SK-N-SH (cell line): ENCODE measurements at regions not wholly inside any gene's neighbourhood (a gene's known extent, or its start where the extent isn't known, plus 50 kb on each side); places are given as distances from the start of the nearest gene placed in this dataset.

Experiments
- CTCF ChIA-PET: fragments of 300-600, 350-600 bp; formaldehyde crosslinking; extraction: SDS; loops from one replicate; lab custom pipeline; 2021; lab: Yijun Ruan, JAX
- POLR2A ChIA-PET: fragments of 350-600 bp; sonication (Branson Sonifier 250); formaldehyde crosslinking; extraction: SDS; loops from one replicate; lab custom pipeline; 2020; ENCODE audit warnings: antibody characterized with exemption, inconsistent platforms; lab: Yijun Ruan, JAX
- DNase-seq: peaks from one replicate; pipeline ENCODE4 v3.0.0; 2012
- H2AFZ ChIP-seq: fragments of 200-600 bp; sonication (generic); 2 replicates; pipeline ENCODE4 v1.8.1; 2016; ENCODE audit warnings: antibody characterized with exemption, mild to moderate bottlenecking, low read depth
- H3F3A ChIP-seq: fragments of 200-600 bp; sonication (generic); replicated peaks from 2 replicates; pipeline ENCODE3; 2016; ENCODE audit warnings: antibody characterized with exemption, mild to moderate bottlenecking; ENCODE audit not compliant: insufficient read depth
- H3K27ac ChIP-seq, 2 experiments: fragments of 200-500 bp in 1 of 2; fragments of 200-600 bp in 1 of 2; sonication (Bioruptor generic) in 1 of 2; sonication (generic), shearing (Covaris generic) in 1 of 2; 2 replicates each; pipeline versions ENCODE4 v1.5.1 to v1.6.1; 2014 to 2016; ENCODE audit warnings: low read depth in 2 of 2, inconsistent platforms in 1 of 2, low read length in 1 of 2, mild to moderate bottlenecking in 1 of 2, mixed read lengths in 1 of 2
- H3K27me3 ChIP-seq: fragments of 200-600 bp; sonication (generic), shearing (Covaris generic); 2 replicates; pipeline ENCODE4 v1.6.1; 2016; ENCODE audit warnings: mixed run types; ENCODE audit not compliant: insufficient read depth
- H3K36me3 ChIP-seq, 2 experiments: fragments of 200-500 bp in 1 of 2; fragments of 200-600 bp in 1 of 2; sonication (Bioruptor generic) in 1 of 2; sonication (generic) in 1 of 2; replicated peaks in 1 of 2; 2 replicates each; pipeline versions ENCODE3 to v1.5.1; 2014 to 2016; ENCODE audit warnings: low read length in 1 of 2, mild to moderate bottlenecking in 1 of 2; ENCODE audit not compliant: insufficient read depth in 2 of 2, control insufficient read depth in 1 of 2
- H3K4me1 ChIP-seq, 2 experiments: fragments of 200-500 bp in 1 of 2; fragments of 200-600 bp in 1 of 2; sonication (Bioruptor generic) in 1 of 2; sonication (generic), shearing (Covaris generic) in 1 of 2; 2 replicates each; pipeline versions ENCODE4 v1.5.1 to v1.6.1; 2014 to 2016; ENCODE audit warnings: low read depth in 1 of 2, low read length in 1 of 2, mixed run types in 1 of 2; ENCODE audit not compliant: insufficient read depth in 2 of 2, control insufficient read depth in 1 of 2
- H3K4me2 ChIP-seq: fragments of 200-600 bp; sonication (generic), shearing (Covaris generic); 2 replicates; pipeline ENCODE4 v1.6.1; 2017; ENCODE audit warnings: mixed run types
- H3K4me3 ChIP-seq, 2 experiments: fragments of 200-500 bp in 1 of 2; fragments of 200-600 bp in 1 of 2; sonication (Bioruptor generic) in 1 of 2; sonication (generic), shearing (Covaris generic) in 1 of 2; 2 replicates each; pipeline versions ENCODE4 v1.5.1 to v1.8.1; 2014 to 2016; ENCODE audit warnings: low read depth in 2 of 2, inconsistent platforms in 1 of 2, low read length in 1 of 2, mild to moderate bottlenecking in 1 of 2, mixed read lengths in 1 of 2, moderate library complexity in 1 of 2
- H3K79me2 ChIP-seq: fragments of 200-600 bp; sonication (generic); 2 replicates; pipeline ENCODE4 v1.8.1; 2017; ENCODE audit warnings: mild to moderate bottlenecking; ENCODE audit not compliant: insufficient read depth
- H3K9ac ChIP-seq: fragments of 200-600 bp; sonication (generic); 2 replicates; pipeline ENCODE4 v1.6.1; 2017; ENCODE audit warnings: mixed run types
- H3K9me2 ChIP-seq: fragments of 200-600 bp; sonication (generic); 2 replicates; pipeline ENCODE4 v1.6.1; 2017; ENCODE audit warnings: mixed run types
- H3K9me3 ChIP-seq: fragments of 200-600 bp; sonication (generic); 2 replicates; pipeline ENCODE4 v1.6.1; 2017; ENCODE audit warnings: mixed run types, mild to moderate bottlenecking, moderate library complexity
- H4K20me1 ChIP-seq: fragments of 200-600 bp; sonication (generic); 2 replicates; pipeline ENCODE4 v1.6.1; 2017; ENCODE audit warnings: mild to moderate bottlenecking, mixed run types; ENCODE audit not compliant: insufficient read depth
- CHD2 ChIP-seq: fragments of 150-350 bp; IDR thresholded peaks from 2 replicates; pipeline ENCODE4 v1.6.1; 2018; ENCODE audit warnings: low read length; ENCODE audit not compliant: partially characterized antibody
- ELF1 ChIP-seq: IDR thresholded peaks from 2 replicates; pipeline ENCODE4 v1.4.0; 2012
- EP300 ChIP-seq, 2 experiments: IDR thresholded peaks; 2 replicates each; pipeline versions ENCODE4 v1.4.0 to v1.6.1; 2012; ENCODE audit warnings: borderline replicate concordance in 1 of 2, low read depth in 1 of 2, low read length in 1 of 2
- EZH2phosphoT487 ChIP-seq: fragments of 200-600 bp; sonication (generic); IDR thresholded peaks from 2 replicates; pipeline ENCODE4 v1.6.1; 2017; ENCODE audit warnings: low read depth, mixed run types, mild to moderate bottlenecking, antibody characterized with exemption, moderate library complexity, borderline replicate concordance
- FOSL2 ChIP-seq: IDR thresholded peaks from 2 replicates; pipeline ENCODE4 v1.4.0; 2012; ENCODE audit warnings: low read depth, mild to moderate bottlenecking, moderate library complexity, borderline replicate concordance
- FOXJ3 ChIP-seq: sonication (generic); formaldehyde crosslinking; IDR thresholded peaks from 2 replicates; pipeline ENCODE4 v1.5.1; 2020; ENCODE audit warnings: mild to moderate bottlenecking, missing genetic modification reagents
- FOXM1 ChIP-seq: IDR thresholded peaks from 2 replicates; pipeline ENCODE4 v1.4.0; 2012; ENCODE audit warnings: low read depth, mild to moderate bottlenecking
- GATA2 ChIP-seq: sonication (generic); formaldehyde crosslinking; IDR thresholded peaks from 2 replicates; pipeline ENCODE4 v1.5.0; 2020; ENCODE audit warnings: mild to moderate bottlenecking, missing genetic modification reagents
- JUND ChIP-seq: IDR thresholded peaks from 2 replicates; pipeline ENCODE4 v1.4.0; 2012
- MEF2A ChIP-seq: IDR thresholded peaks from 2 replicates; pipeline ENCODE4 v1.4.0; 2012; ENCODE audit warnings: low read depth, borderline replicate concordance
- MXI1 ChIP-seq: IDR thresholded peaks from 2 replicates; pipeline ENCODE4 v1.6.1; 2012; ENCODE audit warnings: mild to moderate bottlenecking, low read depth, low read length, improper control_type of control experiment
- RCOR1 ChIP-seq: fragments of 150-350 bp; IDR thresholded peaks from 2 replicates; pipeline ENCODE4 v1.6.1; 2017; ENCODE audit warnings: antibody characterized with exemption, low read length
- RXRA ChIP-seq: IDR thresholded peaks from 2 replicates; pipeline ENCODE4 v1.4.0; 2012; ENCODE audit warnings: low read depth, mild to moderate bottlenecking, borderline replicate concordance
- SMC3 ChIP-seq: IDR thresholded peaks from 2 replicates; pipeline ENCODE4 v1.6.1; 2012; ENCODE audit warnings: low read depth, low read length, improper control_type of control experiment
- TAF1 ChIP-seq: IDR thresholded peaks from 2 replicates; pipeline ENCODE4 v1.6.1; 2012; ENCODE audit warnings: low read depth, mild to moderate bottlenecking, low read length, moderate library complexity, borderline replicate concordance
- TCF12 ChIP-seq: IDR thresholded peaks from 2 replicates; pipeline ENCODE4 v1.4.0; 2012
- YY1 ChIP-seq: IDR thresholded peaks from 2 replicates; pipeline ENCODE4 v1.4.0; 2012; ENCODE audit warnings: low read depth, mild to moderate bottlenecking
- WGBS: methylation state at CpG from one replicate; pipeline ENCODE4 v1.1.6; 2017; ENCODE audit warnings: low lambda C conversion rate; 5-methylcytosine and 5-hydroxymethylcytosine counted together
- TF ChIP-seq, protein P1 (sequence below): IDR thresholded peaks from 2 replicates; pipeline ENCODE4 v1.6.1; 2012; ENCODE audit warnings: mild to moderate bottlenecking, low read depth, low read length, moderate library complexity
- TF ChIP-seq, protein P2 (sequence below): IDR thresholded peaks from 2 replicates; pipeline ENCODE4; 2012
- TF ChIP-seq, protein P3 (sequence below): fragments of 200-600 bp; sonication (generic); IDR thresholded peaks from 2 replicates; pipeline ENCODE4 v1.6.1; 2017; ENCODE audit warnings: antibody characterized with exemption, mild to moderate bottlenecking, moderate library complexity
- TF ChIP-seq, protein P4 (sequence below): fragments of 150-350 bp; IDR thresholded peaks from 2 replicates; pipeline ENCODE4 v1.6.1; 2016; ENCODE audit warnings: mild to moderate bottlenecking, low read depth, low read length

DNA sequence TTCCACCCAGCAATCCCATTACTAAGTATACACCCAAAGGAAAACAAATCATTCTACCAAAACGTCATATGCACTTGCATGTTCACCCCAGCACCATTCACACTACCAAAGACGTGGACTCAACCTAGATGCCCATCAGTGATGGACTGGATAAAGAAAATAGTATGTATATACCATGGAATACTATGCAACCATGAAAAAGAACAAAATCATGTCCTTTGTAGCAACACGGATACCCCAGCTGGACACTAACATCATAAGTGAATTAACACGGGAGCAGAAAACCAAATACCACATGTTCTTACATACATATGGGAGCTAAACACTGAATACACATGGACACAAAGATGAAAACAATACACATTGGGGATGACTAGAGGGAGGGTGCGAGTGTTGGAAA, 309.1 kb upstream of the KLF3 start:
- Histone ChIP-seq H3F3A (no peaks in the 10 kb centered on the region), H3K27me3 (no peaks in the 10 kb centered on the region), H3K4me2 (no peak overlapping the region), H3K36me3 (no peaks in the 10 kb centered on the region), H2AFZ (no peak overlapping the region), H4K20me1 (no peaks in the 10 kb centered on the region), H3K27ac (no peak overlapping the region), H3K9ac (no peak overlapping the region), H3K9me2 (no peaks in the 10 kb centered on the region), H3K4me1 (no peaks in the 10 kb centered on the region), H3K9me3 (no peaks in the 10 kb centered on the region), H3K79me2 (no peaks in the 10 kb centered on the region), H3K4me3 (no peak overlapping the region)
- POLR2A ChIA-PET, result no interaction called here
- DNase-seq, result no peak
- CTCF ChIA-PET, result no interaction called here
- TF ChIP-seq EP300 (IDR thresholded peaks at IDR 0.05; ENCODE audit: borderline replicate concordance in 1 of 2, low read depth in 1 of 2, low read length in 1 of 2), result no peak
- TF ChIP-seq YY1, result no peak
- TF ChIP-seq, protein P1, sequence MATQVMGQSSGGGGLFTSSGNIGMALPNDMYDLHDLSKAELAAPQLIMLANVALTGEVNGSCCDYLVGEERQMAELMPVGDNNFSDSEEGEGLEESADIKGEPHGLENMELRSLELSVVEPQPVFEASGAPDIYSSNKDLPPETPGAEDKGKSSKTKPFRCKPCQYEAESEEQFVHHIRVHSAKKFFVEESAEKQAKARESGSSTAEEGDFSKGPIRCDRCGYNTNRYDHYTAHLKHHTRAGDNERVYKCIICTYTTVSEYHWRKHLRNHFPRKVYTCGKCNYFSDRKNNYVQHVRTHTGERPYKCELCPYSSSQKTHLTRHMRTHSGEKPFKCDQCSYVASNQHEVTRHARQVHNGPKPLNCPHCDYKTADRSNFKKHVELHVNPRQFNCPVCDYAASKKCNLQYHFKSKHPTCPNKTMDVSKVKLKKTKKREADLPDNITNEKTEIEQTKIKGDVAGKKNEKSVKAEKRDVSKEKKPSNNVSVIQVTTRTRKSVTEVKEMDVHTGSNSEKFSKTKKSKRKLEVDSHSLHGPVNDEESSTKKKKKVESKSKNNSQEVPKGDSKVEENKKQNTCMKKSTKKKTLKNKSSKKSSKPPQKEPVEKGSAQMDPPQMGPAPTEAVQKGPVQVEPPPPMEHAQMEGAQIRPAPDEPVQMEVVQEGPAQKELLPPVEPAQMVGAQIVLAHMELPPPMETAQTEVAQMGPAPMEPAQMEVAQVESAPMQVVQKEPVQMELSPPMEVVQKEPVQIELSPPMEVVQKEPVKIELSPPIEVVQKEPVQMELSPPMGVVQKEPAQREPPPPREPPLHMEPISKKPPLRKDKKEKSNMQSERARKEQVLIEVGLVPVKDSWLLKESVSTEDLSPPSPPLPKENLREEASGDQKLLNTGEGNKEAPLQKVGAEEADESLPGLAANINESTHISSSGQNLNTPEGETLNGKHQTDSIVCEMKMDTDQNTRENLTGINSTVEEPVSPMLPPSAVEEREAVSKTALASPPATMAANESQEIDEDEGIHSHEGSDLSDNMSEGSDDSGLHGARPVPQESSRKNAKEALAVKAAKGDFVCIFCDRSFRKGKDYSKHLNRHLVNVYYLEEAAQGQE, result no peak
- no peak for TF ChIP-seq GATA2
- no peak for TF ChIP-seq JUND
- TF ChIP-seq, protein P2, sequence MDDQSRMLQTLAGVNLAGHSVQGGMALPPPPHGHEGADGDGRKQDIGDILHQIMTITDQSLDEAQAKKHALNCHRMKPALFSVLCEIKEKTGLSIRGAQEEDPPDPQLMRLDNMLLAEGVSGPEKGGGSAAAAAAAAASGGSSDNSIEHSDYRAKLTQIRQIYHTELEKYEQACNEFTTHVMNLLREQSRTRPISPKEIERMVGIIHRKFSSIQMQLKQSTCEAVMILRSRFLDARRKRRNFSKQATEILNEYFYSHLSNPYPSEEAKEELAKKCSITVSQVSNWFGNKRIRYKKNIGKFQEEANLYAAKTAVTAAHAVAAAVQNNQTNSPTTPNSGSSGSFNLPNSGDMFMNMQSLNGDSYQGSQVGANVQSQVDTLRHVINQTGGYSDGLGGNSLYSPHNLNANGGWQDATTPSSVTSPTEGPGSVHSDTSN, result no peak
- TF ChIP-seq RXRA, result no peak
- no peak for TF ChIP-seq CHD2
- WGBS, result 49% methylated on average over 5 of the region's 5 CpGs

DNA sequence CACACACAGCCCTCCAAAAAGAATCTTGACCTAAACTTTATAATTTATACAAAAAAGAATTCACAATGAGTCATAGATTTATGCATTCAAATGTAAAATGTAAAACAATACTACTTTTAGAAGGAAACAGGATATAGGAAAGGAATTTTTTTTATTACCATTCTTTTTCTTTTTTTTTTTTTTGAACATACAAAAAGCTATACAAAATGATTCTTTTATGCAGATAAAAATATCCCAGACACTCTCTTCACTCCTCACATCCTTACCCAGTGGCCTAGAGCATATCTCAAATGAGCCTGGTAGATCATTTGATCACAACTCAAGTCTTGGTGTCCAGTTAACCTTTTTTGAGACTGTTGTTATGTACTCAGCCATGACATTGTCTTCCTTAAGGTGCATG, 307.3 kb upstream of the KLF3 start:
- Histone ChIP-seq H3K9me3 (no peaks in the 10 kb centered on the region), H2AFZ (no peak overlapping the region), H3K9me2 (no peaks in the 10 kb centered on the region), H3K4me2 (no peak overlapping the region), H3F3A (no peaks in the 10 kb centered on the region), H3K4me1 (no peaks in the 10 kb centered on the region), H3K27ac (no peak overlapping the region), H3K9ac (no peak overlapping the region), H3K27me3 (no peaks in the 10 kb centered on the region), H3K4me3 (no peak overlapping the region), H3K36me3 (no peaks in the 10 kb centered on the region), H3K79me2 (no peaks in the 10 kb centered on the region), H4K20me1 (no peaks in the 10 kb centered on the region)
- no peak for DNase-seq
- POLR2A ChIA-PET, result no interaction called here
- CTCF ChIA-PET, result interaction anchor here (0.9 to 1.0 kb wide), 2 partner anchors 8 to 500 kb away, joined by 3 read pairs; no protein-coding TSS in a partner anchor
- no peak for TF ChIP-seq MXI1
- TF ChIP-seq GATA2, result no peak
- TF ChIP-seq FOXM1, result no peak
- TF ChIP-seq, protein P2, result no peak
- no peak for TF ChIP-seq ELF1
- no peak for TF ChIP-seq SMC3
- no peak for TF ChIP-seq TAF1
- no peak for TF ChIP-seq FOSL2
- no peak for TF ChIP-seq MEF2A
- TF ChIP-seq, protein P3, sequence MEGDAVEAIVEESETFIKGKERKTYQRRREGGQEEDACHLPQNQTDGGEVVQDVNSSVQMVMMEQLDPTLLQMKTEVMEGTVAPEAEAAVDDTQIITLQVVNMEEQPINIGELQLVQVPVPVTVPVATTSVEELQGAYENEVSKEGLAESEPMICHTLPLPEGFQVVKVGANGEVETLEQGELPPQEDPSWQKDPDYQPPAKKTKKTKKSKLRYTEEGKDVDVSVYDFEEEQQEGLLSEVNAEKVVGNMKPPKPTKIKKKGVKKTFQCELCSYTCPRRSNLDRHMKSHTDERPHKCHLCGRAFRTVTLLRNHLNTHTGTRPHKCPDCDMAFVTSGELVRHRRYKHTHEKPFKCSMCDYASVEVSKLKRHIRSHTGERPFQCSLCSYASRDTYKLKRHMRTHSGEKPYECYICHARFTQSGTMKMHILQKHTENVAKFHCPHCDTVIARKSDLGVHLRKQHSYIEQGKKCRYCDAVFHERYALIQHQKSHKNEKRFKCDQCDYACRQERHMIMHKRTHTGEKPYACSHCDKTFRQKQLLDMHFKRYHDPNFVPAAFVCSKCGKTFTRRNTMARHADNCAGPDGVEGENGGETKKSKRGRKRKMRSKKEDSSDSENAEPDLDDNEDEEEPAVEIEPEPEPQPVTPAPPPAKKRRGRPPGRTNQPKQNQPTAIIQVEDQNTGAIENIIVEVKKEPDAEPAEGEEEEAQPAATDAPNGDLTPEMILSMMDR, result no peak
- TF ChIP-seq, protein P4, sequence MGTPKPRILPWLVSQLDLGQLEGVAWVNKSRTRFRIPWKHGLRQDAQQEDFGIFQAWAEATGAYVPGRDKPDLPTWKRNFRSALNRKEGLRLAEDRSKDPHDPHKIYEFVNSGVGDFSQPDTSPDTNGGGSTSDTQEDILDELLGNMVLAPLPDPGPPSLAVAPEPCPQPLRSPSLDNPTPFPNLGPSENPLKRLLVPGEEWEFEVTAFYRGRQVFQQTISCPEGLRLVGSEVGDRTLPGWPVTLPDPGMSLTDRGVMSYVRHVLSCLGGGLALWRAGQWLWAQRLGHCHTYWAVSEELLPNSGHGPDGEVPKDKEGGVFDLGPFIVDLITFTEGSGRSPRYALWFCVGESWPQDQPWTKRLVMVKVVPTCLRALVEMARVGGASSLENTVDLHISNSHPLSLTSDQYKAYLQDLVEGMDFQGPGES, result no peak
- no peak for TF ChIP-seq TCF12
- TF ChIP-seq YY1, result no peak
- TF ChIP-seq RCOR1, result no peak
- TF ChIP-seq EZH2phosphoT487, result no peak
- TF ChIP-seq FOXJ3, result no peak
